ENCODE measurements at regions not wholly inside any gene's neighbourhood (a gene's known extent, or its start where the extent isn't known, plus 50 kb on each side); places are given as distances from the start of the nearest gene placed in this dataset.
A peak's percentile ranks its signal among the peaks of the same experiment; 100 is the strongest.
"Not testable (repeated sequence)": the region's sequence is repeated elsewhere in the genome, so short reads cannot be mapped to it uniquely, and the experiment has no call there.

DNA sequence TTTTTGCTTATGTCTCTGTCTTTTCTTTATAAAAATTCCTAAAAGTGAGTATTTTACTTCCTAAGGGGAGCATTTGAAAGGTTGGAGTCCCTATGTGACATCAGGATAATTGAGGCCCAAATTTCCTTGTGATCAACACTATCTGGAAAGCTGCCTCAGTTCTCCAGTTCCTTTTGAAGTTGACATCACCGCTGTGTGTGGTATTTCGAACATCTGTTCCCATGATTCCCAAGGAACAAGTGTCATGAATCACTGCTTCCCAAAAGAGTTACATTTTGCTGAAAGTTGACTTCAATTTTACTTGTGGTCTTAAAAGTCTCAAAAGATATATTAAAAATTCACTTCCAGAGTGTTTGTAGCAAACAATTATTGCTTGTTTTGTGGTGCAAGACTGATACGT lies 452.1 kb upstream of the RGMB start:
- ATAC-seq (no peak), DNase-seq (ENCODE audit: missing footprints) (no peak)
- intact Hi-C loops (cut with DNase I), result no loop called here

DNA sequence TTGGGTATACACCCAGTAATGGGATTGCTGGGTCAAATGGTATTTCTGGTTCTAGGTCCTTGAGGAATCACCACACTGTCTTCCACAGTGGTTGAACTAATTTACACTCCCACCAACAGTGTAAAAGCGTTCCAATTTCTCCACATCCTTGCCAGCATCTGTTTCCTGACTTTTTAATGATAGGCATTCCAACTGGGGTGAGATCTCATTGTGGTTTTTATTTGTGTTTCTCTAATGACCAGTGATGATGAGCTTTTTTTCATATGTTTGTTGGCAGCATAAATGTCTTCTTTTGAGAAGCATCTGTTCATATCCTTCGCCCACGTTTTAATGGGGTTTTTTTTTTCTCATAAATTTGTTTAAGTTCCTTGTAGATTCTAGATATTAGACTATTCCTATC lies 448.3 kb upstream of the RGMB start:
- intact Hi-C loops (cut with DNase I); DNase-seq (ENCODE audit: missing footprints); ATAC-seq: not testable (repeated sequence)

DNA sequence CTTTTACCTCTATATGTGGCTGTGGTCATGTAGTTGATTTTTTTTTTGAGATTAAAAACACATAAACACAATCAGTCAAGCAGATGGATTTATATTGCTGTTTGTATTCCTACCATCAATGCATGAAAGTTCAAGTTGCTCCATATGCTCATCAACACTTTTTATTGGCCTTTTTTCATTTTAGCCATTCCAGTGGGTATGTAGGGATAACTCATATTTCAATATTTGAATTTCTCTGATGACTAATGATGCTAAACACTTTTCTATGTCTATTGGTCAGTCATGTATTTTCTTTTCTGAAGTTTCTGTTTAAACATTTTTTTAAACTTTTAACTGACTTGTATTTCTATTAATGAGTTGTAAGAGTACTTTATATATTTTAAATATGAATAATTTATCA lies 445.4 kb upstream of the RGMB start:
- intact Hi-C loops (cut with DNase I), result no loop called here
- DNase-seq (ENCODE audit: missing footprints) (no peak), ATAC-seq (no peak)

DNA sequence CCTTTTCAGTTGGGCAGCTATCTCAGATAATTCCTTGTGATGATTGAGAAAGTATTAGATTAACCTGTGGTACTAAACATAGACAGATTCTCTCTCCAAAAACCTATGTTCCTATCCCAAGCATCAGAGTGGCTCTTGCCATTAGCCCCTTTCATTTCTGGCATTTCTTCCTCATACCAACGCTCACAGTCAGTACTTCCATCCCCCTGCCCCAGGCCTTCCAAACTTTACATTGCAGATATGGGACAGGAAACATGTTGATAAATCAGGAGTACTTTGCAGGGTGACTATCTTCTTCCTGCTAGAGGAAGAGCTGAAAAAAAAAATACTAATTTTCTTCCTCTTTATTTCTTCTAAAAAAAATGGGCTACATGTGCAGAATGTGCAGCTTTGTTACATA lies 442.6 kb upstream of the RGMB start:
- intact Hi-C loops (cut with DNase I), result no loop called here
- DNase-seq (ENCODE audit: missing footprints) (no peak), ATAC-seq (no peak)

DNA sequence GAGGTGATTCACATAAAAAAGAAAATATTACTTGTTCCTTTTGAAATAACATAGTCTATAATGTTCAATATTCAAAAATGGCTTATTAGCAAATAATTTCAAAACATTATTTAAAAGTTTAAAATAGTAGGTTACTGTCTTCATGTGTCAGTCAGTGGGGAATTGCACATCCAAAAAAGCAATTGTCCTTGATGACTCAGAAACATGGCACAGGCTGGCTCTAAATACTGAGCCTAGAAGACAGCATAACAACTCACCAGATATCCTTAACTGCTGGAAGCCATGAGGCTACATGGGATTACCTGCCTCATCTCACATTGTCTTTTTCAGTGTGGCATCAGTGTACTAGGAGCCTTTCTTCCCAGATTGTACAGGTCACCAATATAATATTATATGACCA lies 439.5 kb upstream of the RGMB start:
- DNase-seq (ENCODE audit: missing footprints), result no peak
- no peak for ATAC-seq
- intact Hi-C loops (cut with DNase I), result no loop called here

DNA sequence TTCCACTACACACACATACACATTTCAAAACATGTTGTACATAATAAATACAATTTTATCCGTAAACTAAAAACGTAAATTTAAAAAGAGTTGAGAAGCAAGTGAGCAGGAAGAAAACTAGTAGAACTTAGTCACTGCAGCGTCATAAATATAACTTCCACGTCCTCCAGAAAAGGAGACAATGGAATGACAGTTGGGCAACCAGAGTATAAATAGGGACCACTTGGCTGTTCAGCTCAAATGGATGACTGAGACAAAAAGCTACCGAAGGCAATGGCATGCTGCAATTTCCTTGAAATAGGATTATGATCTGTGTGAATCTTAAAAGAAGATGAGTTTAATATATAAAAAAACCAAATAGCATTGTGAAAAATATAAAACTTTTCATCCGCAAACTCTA lies 438.5 kb upstream of the RGMB start:
- no peak for ATAC-seq
- intact Hi-C loops (cut with DNase I), result no loop called here
- DNase-seq (ENCODE audit: missing footprints), result no peak

DNA sequence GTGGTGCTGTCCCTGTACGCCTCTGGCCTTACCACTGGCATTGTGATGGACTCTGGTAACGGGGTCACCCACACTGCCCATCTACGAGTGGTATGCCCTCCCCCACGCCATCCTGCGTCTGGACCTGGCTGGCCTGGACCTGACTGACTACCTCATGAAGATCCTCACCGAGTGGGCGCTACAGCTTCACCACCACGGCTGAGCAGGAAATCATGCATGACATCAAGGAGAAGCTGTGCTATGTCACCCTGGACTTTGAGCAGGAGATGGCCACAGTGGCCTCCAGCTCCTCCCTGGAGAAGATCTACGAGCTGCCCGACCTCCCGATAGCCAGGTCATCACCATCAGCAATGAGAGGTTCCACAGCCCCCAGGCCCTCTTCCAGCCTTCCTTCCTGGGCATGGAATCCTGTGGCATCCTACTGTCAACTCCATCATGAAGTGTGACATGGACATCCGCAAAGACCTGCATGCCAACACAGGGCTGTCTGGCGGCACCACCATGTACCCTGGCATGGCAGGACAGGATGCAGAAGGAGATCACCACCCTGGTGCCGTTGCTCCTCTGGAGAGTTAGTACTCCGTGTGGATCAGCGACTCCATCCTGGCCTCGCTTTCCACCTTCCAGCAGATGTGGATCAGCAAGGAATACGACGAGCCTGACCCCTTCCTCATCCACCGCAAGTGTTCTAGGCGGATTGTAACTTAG lies 434.2 kb upstream of the RGMB start:
- DNase-seq (ENCODE audit: missing footprints), result no peak
- intact Hi-C loops (cut with DNase I), result no loop called here
- no peak for ATAC-seq

DNA sequence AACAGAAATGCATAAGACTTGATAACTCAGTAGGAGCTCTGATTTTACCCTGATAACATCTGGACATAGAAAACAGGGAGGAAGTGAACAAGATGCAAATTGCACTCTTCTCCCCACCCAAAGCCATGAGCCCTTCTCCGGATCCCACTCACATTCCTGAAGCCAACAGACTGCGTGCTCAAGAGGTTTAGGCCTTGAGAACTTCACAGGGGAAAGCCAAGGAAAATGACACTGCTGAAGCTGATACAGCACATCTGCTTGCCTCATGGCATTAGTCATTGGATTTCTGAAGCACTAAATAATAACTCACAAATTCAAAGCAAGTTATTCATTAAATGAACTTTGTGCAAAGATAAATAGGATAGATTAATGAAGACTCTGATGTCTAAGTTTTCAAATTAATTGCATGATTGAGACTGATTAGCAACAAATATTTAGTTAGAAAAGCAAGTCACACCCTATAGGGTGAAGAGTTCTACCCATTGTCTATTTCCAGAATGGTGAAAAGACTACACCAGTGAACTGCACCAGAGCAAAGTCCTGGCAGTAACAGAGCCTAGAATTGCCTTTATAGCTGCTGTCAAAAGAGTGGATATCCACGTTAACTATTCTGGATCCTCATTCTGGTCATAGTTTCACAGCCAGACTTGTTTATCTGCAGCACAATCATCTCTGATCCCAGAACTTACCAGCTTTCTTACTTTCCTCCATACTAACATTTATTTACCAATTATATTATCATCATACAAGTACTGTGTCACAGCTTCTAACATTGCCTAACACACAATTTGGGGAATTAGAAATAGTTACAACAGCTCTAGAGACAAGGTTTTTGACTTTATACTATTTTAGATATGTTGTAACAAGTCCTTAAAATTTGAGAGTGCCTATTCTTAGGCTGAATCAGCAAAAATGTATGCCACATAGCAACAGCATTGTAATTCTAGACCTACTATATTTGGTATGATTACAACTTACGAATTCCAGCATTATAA lies 432.1 kb upstream of the RGMB start:
- ATAC-seq, result peak; percentile 81
- intact Hi-C loops (cut with DNase I), result no loop called here
- DNase-seq (ENCODE audit: missing footprints), result no peak

DNA sequence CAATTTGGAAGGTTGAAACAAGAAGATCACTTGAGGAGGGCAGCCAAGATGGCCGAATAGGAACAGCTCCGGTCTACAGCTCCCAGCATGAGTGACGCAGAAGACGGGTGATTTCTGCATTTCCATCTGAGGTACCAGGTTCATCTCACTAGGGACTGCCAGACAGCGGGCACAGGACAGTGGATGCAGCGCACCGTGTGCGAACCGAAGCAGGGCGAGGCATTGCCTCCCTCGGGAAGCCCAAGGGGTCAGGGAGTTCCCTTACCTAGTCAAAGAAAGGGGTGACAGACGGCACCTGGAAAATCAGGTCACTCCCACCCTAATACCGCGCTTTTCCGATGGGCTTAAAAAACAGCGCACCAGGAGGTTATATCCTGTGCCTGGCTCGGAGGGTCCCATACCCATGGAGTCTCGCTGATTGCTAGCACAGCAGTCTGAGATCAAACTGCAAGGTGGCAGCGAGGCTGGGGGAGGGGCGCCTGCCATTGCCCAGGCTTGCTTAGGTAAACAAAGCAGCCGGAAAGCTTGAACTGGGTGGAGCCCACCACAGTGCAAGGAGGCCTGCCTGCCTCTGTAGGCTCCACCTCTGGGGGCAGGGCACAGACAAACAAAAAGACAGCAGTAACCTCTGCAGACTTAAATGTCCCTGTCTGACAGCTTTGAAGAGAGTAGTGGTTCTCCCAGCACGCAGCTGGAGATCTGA lies 430.4 kb upstream of the RGMB start:
- intact Hi-C loops (cut with DNase I); ATAC-seq: not testable (repeated sequence)
- peak; percentile 35 for DNase-seq (ENCODE audit: missing footprints)

DNA sequence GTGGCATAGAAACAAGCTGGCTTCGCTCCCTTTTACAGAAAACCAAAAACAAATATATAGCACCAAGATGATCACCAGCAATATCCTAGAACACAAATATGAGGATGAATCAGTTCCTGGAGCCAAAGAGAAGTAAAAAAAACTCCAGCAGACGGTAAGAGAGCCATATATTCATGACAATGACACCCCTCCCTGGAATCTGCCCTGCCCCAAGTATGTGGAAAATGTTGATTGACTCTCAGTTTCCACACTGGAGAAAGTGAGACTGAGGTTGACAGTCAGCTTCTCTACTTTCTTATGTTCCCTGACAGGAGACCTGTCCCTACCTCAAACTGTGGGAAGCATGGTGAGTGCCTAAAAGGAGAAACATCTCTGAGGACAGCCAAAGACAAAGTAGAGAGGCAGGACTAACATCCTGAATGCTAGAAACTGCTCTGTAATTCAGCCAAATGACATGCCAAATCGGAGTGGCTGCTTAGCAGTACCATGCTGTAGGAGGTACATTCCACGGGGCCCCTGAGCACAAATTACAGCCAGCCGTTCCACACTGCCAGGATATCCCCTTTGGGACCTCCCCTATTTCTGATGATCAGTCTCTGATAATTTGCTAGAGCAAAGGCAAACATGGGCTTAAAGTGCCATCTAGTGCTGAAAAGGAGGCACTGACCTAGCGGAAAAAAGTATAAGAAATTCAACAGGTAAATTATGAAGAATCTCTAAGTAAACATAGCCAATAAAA lies 424.0 kb upstream of the RGMB start:
- no peak for ATAC-seq
- DNase-seq (ENCODE audit: missing footprints), result no peak
- intact Hi-C loops (cut with DNase I), result no loop called here

DNA sequence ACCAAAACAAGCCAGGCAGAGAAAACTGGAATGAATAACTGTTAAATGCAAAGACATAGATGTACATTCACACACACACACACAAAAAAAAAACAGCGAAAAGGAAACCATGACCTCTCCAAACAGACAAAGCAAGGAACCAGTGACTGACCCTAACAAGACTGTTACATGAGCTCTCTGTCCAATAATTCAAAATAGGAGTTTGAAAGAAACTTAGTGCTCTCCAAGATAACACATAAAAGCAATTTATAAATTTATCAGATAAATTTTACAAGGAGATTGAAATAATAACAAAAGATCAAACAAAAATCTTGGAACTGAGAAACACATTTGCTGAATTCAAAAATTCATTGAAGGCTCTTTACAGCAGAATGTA lies 423.5 kb upstream of the RGMB start:
- no peak for DNase-seq (ENCODE audit: missing footprints)
- intact Hi-C loops (cut with DNase I), result no loop called here
- no peak for ATAC-seq

DNA sequence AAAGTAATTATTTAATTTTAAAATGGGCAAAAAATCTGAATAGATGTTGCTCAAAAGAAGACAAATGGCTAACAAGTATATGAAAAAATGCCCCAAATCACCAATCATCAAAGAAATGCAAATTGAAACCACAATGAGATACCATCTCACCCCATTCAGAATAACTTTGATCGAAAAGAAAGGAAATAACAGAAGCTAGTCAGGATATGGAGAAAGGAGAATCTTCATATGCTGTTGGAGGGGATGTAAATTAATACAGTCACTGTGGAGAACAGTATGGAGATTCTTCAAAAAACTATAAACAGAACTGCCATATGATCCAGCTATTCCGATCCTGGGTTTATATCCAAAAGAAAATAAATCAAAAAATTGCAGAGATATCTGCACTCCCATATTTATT lies 418.5 kb upstream of the RGMB start:
- DNase-seq (ENCODE audit: missing footprints), result no peak
- no peak for ATAC-seq
- intact Hi-C loops (cut with DNase I), result no loop called here

DNA sequence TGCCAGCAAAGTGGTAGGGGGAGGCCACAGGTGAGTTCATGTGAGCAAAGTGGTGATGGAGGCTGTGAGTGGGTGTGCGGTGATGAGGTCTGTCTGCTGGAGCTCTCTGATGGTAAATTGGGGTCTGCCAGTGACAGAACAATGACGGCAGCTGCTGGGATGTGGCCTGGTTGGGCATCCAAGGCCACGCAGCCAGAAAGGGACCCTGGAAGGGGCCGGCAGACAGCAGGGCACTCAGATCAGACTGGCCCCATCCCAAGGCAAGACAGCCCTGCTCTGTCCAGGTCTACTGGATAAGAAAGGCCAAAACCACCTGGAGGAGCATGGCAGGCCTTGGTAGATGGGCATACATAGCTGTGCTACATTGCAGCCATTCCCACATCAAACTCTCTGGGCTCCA lies 412.9 kb upstream of the RGMB start:
- ATAC-seq (peak; percentile 26), DNase-seq (ENCODE audit: missing footprints) (no peak)
- intact Hi-C loops (cut with DNase I), result no loop called here

DNA sequence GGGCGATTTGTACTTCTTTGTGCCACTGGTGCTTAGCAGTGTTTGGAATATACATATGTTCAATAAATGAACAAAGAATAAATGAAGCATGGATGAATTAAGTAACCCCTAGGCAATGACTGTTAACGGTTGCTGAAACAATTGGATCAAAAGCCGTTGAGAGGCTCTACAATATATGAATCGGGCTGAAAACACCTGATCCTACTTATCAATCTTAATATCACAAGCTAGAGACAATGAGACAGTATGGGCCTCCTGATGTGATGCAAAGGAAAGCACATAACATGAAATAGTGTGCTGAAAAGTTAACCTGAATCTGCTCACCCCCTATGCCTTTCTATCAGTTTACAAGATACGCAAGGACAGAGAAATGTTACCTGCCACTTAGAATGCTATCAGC lies 410.3 kb upstream of the RGMB start:
- no peak for ATAC-seq
- intact Hi-C loops (cut with DNase I), result no loop called here
- no peak for DNase-seq (ENCODE audit: missing footprints)

DNA sequence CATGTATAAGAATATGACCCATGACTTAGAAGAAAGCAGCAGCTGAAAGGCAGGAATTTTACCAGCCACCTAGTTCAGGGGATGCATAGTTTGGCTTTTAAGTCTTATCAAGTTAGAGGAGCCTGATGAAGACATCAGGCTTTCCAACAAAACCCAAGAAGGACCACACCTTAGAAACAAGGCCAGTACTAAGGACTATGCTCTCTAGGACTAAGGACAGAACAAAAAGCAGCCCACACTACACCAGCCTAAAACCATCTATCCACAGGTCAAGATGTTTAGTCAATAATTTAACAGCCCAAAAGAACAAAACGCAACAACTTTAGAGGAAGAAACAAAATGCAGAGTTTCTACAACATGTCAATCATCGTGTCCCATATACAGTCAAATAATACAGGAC lies 408.9 kb upstream of the RGMB start:
- intact Hi-C loops (cut with DNase I), result no loop called here
- DNase-seq (ENCODE audit: missing footprints) (no peak), ATAC-seq (no peak)

DNA sequence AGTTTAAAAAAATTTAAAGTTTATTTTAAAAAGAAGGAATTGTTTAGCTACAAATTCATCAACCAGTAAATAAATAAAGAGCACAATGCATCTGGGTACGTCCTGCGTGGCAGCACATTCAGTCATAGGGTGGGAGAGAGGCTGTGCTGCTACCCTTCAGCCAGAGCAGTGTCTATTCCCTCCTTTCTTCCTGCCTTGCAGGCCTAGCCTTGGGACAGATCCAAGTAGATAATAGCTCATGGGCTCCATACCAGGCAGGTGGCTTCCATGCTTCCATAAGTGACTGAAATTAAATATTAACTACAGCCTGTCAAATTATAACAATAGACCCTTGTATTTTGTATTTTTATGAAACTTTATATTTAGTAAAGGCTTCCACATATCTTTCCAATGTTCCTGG lies 408.3 kb upstream of the RGMB start:
- DNase-seq (ENCODE audit: missing footprints) (no peak), ATAC-seq (no peak)
- intact Hi-C loops (cut with DNase I), result no loop called here

DNA sequence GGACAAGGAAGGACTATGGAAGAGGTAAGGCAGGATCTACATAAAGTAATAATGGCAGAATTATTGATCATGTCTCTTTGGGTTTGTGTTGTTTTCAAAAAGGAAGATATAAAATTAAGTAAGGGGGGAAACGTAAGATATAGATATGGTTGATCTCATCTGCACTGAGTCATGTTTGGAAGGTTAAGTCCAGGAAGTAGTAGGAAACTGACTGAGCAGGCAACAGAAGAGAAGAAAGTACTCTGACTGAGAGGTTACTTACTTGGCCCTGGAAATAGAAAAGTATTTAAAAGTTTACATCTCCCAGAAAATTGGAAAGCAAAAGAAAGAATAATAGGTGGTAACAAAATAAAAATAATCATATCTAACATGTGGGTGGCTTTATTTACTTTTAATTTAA lies 405.3 kb upstream of the RGMB start:
- intact Hi-C loops (cut with DNase I), result no loop called here
- DNase-seq (ENCODE audit: missing footprints) (no peak), ATAC-seq (no peak)

DNA sequence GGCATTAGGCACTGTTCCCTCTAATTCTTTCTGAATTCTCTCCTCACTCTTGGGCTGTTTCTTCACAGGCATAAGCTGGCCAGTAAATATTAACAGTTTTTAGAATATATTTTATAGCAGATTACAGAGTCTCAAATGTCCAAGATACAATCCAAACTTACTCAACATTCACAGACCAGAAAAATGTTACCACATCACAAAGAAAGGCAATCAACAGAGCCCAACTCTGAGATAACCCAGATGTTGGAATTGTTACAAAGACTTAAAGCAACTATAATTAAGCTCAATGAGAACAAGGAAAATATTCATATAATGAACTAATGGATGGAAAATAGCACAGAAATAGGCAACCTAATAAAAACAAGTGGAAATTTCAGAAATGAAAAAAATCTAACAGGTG lies 401.1 kb upstream of the RGMB start:
- DNase-seq (ENCODE audit: missing footprints) (no peak), ATAC-seq (no peak)
- intact Hi-C loops (cut with DNase I), result no loop called here
